Choroid plexus epithelial cell (primary cell): ENCODE measurements at regions not wholly inside any gene's neighbourhood (a gene's known extent, or its start where the extent isn't known, plus 50 kb on each side); places are given as distances from the start of the nearest gene placed in this dataset.

Source experiments
- DNase-seq: peaks from one replicate; pipeline ENCODE4 v3.0.0-alpha.2; 2010; ENCODE audit warnings: low read depth
- H3K4me3 ChIP-seq: 2 replicates; pipeline ENCODE4 v1.5.1; 2011; ENCODE audit warnings: low read depth, mild to moderate bottlenecking, control low read depth, low read length, moderate library complexity
- TF ChIP-seq, protein P1 (sequence below): conservative IDR thresholded peaks from 2 replicates; pipeline ENCODE4 v1.5.1; 2011; ENCODE audit warnings: low read depth, mild to moderate bottlenecking, control low read depth, inconsistent platforms, low read length, moderate library complexity

DNA sequence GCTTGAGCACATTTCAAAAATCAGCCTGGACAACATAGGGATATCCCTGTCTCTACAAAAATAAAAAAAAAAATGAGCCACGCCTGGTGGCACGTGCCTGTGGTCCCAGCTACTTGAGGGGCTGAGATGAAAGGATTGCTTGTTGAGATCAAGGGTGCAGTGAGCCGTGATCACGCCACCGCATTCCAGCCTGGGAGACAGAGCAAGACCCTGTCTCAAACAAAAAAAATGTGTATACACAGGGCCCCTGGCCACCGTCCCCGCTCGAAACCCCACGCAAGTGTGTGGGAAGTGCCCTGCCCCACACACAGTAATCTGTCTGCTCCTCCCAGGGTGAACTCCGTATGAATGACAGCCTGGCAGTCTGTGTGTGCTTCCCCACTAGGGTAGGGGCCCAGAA is 93.0 kb upstream of the RPL38 start:
- no peak overlapping the region for H3K4me3 ChIP-seq
- no peak for DNase-seq
- TF ChIP-seq, protein P1, sequence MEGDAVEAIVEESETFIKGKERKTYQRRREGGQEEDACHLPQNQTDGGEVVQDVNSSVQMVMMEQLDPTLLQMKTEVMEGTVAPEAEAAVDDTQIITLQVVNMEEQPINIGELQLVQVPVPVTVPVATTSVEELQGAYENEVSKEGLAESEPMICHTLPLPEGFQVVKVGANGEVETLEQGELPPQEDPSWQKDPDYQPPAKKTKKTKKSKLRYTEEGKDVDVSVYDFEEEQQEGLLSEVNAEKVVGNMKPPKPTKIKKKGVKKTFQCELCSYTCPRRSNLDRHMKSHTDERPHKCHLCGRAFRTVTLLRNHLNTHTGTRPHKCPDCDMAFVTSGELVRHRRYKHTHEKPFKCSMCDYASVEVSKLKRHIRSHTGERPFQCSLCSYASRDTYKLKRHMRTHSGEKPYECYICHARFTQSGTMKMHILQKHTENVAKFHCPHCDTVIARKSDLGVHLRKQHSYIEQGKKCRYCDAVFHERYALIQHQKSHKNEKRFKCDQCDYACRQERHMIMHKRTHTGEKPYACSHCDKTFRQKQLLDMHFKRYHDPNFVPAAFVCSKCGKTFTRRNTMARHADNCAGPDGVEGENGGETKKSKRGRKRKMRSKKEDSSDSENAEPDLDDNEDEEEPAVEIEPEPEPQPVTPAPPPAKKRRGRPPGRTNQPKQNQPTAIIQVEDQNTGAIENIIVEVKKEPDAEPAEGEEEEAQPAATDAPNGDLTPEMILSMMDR = no peak

DNA sequence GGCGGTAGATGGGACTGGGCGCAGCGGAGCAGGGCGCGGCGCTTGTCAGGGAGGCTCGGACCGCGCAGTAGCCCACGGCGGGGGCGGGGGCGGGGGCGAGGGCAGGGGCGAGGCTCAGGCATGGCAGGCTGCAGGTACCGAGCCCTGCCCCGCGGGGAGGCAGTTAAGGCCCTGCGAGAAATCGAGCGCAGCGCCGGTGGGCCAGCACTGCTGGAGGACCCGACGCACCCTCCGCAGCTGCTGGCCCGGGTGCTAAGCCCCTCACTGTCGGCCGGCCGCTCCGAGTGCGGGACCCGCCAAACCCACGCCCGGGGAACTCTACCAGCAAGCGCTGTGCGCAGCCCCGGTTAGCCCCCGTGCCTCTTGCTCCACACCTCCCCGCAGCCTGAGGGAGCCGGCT is 90.2 kb upstream of the RPL38 start:
- TF ChIP-seq, protein P1 = no peak
- no peak overlapping the region for H3K4me3 ChIP-seq
- no peak for DNase-seq

DNA sequence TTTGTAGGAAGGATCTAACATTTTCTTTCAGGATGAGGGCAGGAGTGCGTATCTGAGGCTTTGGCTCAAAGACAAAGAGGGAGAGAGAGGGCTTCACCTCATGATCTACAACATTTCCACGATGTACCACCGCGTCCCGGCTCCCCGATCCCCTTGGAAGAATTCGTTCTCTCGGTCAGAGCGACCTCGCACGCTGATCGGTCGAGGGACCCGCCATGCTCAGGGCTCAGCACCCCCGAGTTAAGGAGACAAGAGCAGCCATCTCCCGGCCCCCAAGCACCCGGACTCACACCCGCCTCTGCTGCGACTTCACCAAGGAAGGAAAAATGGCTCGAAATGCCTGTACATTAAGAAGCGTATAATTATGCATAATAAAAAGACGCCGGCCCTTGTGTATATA is 89.5 kb upstream of the RPL38 start:
- DNase-seq = no peak
- TF ChIP-seq, protein P1 = no peak
- no peak overlapping the region for H3K4me3 ChIP-seq

- no peak for DNase-seq
- H3K4me3 ChIP-seq = no peak overlapping the region
- TF ChIP-seq, protein P1 = no peak
Measured at GRCh38 chr17:74114881-74115470, 88.5 kb upstream of the RPL38 start.

DNA sequence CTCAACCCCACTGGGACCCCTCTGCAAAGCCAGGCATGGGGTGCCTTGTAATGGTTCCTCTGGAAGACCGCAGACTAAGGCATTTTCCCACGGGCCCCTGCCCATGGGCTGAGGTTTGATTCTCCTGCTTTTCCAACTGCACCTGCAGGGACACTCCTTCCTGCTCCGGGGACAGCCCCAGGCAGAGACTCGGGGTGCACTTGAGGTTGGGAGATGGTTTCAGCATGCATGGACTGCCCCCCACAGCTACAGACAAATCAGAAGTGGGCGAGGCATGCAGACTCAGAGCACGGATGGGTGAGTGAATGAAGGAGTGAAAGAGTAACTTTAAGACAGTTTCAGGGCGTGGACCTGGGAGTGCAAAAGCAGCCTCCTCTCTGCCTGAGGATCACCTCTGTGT is 87.9 kb upstream of the RPL38 start:
- DNase-seq = no peak
- TF ChIP-seq, protein P1 = no peak
- no peak overlapping the region for H3K4me3 ChIP-seq

- DNase-seq = no peak
- H3K4me3 ChIP-seq = no peak overlapping the region
- TF ChIP-seq, protein P1 = no peak
Measured at GRCh38 chr17:74116087-74116717, 87.3 kb upstream of the RPL38 start.
